NCI-H510A (cell line): ENCODE measurements at regions not wholly inside any gene's neighbourhood (a gene's known extent, or its start where the extent isn't known, plus 50 kb on each side); places are given as distances from the start of the nearest gene placed in this dataset.
A peak's percentile ranks its signal among the peaks of the same experiment; 100 is the strongest.

Experiments used
- DNase-seq: peaks from one replicate; lab custom pipeline; 2025; lab: John Stamatoyannopoulos, UW

DNA sequence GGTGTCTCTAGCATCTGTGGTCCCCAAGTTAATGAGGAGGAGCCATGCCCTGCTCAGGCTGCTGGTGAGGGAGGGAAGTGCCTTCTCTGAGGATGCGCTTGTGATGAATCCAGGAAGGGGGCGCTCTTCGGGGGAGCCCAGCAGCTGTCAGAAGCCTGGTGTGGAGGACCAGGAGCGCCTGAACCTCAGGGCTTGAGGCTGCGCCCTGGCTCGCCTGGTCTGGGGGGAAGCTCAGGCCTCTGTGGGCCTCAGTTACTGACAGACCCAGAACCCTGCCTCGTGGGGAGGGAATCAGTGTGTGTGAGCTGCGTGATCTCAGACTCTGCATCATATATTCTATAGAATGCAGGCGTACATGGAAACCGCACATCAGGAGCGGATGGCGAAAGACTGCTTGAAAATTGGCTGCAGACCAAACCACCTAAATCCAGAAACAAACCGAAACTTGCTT is 126.1 kb downstream of the SEC14L1 start:
- DNase-seq = no peak

DNA sequence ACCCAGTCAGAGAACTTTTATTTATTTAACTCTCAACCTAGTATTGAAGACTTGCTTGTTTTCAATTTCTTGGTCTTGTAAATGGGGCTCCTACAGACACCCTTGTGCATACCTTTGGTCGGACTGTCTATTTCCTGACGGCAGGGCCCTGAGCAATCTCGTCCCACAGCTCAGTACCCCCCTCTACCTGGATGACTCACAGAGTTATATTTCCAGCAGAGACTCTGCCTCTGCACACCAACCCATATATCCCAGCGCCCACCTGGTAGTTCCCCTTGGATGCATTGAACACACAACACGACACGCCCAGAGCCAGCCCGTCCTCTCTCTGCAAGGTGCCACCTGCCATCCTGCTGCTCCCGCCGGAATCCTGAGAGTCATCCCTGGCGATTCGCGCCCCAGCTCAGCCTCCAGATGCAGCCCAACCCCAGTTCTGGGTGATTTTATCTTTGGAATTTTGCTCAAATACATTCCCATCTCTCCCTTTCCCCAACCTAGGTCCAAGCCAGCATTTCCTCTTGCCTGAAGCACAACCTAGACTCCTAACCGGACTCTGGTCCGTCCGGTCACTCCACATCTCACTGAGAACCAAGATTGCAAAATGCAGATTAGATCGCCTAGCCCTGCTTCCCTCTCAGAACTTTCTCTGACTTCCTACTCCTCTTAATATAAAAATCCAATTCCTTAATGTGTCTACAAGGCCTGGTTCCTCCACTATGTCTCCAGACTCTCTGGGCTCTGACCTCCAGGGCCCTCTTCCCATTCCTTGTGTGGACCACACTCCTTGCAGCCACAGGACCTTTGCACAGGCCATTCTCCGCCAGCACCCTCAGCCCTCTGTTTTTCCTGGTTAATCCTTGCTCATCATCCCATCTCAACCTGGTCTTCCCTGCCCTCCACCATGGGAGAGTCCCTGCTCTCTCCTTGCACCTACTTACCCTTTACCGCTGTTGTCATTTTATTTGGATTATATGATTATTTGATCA is 129.2 kb downstream of the SEC14L1 start:
- no peak for DNase-seq

DNA sequence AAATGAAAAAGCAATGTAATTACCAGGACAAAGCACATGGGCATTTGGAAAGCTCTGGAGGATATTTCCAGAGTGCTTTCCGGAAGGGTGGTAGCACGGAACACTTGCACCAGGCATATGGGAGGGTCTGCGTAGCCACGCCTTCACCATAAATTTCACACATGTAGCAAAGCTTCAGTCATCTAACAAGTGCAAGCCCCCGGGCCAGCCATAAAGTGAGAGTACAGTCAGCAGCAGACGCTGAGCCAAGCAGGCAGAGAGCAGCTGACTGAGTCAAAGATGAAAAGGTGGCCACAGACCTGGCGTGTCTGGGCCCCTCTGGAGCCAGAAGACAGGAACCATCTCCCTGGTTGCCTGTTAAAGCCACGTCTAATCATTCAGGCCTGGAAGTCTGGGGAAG is 130.6 kb downstream of the SEC14L1 start:
- DNase-seq = no peak

DNA sequence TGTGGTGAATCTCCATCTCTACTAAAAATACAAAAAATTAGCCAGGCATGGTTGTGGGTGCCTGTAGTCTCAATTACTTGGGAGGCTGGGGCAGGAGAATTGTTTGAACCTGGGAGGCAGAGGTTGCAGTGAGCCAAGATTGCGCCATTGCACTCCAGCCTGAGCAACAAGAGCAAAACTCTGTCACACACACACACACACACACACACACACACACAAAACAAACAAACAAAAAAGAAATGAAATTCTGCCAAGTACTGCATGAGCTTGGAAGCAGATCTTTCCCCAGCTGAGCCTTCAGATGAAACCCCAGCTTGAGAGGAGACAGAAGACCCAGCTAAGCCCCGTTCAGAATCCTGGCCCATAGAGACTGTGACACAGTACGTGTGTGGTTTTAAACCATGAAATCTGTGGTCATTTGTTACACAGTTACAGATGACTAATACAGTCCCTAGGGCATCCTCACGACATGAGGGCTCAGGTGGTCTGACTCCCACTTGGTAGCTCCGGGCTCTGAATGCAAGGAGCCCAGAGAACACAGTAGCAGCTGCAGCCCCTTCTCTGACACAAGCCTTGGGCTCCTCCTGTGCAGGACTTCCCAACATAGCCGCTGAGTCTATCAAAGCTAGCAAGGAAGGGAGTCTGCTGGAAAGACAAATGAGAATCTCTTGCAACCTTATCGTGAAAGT is 132.8 kb downstream of the SEC14L1 start:
- DNase-seq = no peak

DNA sequence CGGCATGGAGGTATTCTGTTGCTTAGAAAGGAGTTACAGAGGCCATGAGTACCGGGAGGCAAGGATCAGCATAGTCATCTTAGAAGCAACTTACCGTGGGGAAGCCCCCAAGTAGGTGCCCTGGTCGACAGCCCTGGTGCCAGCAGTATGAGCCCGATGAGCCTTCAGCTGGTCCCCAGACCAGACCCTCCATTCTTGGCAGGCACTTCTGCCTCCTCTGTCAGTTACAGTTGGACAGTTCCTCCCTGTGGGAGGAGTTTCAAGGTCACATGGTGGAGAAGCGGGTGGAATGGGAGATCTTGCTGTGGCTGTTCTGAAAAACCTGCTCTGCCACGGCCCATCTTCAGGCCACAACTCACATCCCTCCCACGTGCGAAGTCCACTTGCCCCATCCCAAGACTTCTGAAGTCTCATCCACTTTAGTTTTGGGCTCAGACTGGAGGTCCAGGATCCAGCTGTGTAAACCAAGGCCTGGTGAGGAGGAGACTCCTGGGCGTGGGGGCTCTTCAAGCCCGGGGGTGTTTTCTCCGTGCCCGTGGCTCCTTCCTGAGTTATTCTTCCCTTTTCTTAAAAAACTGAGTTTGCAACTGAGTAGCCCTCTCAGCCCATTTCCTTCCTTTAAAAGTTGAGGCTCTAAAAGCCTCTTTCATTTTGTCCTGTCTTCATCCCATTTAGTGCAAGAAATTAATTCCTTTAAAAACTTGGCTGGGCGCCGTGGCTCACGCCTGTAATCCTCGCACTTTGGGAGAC is 133.5 kb downstream of the SEC14L1 start:
- no peak for DNase-seq

DNA sequence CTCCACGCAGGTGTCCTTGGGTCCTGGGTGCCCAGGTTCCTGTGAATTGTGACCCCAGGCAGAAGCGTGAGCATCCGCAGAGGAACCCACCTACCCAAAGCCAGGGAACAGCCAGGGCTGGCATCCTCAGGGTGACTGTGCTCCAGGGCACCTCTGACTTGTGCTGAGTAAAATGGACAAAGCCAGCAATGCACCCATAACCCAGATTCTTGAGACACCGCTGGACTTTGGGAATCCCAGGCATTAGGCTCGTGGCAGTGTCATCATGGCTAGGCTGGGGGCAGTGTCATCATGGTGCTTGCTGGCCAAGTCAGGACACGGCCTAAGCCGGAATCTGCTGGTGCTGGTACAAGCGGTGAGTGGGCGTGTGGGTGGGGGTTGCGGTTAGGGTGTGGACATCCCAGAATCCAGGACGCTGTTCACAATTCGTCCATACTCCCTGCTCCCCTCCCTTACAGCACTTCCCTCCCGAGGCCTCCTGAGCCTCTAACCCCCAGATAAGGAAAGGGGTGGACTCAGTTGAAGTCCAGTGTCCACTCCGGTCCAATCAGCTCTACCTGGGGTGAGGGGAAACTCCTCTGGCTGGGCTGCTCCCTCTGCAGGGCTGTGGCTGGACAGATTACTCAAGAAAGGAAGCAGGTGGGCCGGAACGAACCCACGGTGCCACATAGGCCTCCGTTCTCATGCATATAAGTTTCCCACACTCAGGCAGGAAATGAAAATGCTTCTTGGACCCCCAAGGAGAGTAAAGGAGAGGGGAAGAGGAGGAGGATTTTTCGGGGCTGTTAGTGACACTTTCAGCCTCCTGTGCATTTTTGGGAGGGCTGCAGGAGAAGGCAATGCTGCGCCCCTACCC is 138.9 kb downstream of the SEC14L1 start:
- no peak for DNase-seq

DNA sequence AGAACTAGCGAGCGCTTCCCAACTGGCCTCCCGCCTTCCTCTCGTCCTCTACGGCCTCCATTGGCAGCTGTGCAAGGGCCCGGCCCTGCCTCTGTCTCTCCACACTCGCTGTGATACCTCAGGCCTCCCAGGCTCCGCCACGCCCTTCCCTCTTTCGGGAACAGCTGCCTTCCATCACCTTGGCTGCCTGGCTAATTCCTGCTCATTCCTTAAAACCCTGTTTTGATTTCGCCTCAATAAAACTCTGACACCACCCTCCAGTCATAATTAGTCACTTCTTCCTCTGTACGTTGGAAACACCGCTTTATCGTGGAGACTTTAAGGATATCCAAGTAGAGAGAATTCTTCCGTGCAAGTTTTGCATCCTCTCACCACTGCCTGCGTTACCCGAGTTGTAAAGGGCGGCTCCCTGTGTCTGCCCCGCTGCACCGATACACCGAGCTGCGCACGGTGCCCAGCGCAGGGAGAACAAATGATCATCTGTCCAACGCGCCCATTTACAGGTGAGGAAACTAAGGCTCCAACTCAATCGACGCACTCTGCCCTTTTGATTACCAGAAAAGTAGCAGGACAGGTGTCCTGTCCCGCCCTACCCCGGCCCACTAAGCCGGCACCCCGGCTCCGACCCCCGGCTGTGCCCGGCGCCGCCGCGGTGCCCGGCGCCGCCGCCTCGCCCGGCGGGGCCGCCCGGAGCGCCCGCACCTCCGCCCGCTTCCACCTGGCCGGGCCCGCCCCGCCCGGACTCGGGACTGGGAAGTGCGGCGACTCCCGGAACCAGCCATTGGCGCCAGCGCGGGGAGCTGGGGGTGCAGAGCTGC is 139.7 kb downstream of the SEC14L1 start:
- DNase-seq = no peak

DNA sequence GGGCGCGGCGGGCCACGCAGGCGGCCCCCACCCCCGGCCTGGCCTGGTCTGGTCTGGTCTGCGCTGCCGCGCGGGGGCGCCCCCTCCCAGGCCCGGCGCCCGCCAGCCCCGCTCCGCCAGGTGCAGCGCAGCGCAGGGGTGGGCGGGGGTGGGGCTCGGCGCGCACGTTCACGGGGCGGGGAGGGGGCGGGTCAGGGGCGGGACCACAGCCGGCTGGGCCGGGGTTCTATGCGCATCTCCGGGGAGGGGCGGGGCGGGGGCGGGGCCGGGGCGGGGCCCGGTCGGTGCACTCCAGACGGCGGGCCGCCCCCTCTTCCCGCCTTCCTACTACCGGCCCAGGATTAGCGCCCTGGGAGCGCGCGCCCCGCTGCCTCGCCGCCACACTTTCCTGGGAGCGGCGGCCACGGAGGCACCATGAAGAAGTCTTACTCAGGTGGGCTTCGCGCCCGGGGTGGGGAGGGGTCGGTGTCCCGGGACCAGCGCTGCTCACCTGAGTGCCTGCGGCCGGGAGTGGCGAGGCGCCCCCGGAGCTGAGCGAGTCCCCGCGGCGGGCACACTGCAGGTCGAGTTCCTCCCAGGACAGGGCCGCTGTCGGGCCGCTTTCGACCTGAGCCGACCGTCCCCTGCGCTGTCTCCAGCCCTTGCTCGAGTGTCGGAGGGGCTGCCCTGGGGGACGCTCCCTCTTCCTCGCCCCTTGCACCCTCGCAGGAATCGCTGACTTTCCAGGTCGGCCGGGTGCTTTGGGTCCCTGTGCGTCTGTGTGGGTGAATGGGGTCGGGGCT is 140.5 kb downstream of the SEC14L1 start:
- peak; percentile 68 for DNase-seq

DNA sequence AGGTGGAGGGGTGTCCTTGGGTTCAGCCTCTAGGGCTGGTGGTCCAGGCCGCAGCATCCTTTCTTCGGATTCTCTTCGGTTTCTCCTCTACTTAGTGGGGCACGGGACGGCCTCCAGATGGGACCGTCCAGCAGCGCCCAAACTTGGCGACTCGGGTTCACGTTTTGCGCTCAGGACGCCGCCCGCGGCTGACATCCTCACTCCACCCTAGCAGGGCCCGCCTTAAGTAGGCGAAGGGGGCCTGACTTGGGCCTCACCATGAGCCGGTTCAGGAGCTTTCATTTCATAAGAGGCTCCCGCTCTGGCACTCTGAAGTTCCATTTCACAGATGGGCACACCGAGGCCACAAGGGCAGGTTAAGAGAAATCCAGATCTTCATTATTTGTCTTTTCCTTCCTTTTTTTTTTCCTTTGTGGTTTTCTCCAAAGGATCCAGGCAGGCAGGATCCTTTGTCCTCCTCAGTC is 141.2 kb downstream of the SEC14L1 start:
- peak; percentile 34 for DNase-seq

DNA sequence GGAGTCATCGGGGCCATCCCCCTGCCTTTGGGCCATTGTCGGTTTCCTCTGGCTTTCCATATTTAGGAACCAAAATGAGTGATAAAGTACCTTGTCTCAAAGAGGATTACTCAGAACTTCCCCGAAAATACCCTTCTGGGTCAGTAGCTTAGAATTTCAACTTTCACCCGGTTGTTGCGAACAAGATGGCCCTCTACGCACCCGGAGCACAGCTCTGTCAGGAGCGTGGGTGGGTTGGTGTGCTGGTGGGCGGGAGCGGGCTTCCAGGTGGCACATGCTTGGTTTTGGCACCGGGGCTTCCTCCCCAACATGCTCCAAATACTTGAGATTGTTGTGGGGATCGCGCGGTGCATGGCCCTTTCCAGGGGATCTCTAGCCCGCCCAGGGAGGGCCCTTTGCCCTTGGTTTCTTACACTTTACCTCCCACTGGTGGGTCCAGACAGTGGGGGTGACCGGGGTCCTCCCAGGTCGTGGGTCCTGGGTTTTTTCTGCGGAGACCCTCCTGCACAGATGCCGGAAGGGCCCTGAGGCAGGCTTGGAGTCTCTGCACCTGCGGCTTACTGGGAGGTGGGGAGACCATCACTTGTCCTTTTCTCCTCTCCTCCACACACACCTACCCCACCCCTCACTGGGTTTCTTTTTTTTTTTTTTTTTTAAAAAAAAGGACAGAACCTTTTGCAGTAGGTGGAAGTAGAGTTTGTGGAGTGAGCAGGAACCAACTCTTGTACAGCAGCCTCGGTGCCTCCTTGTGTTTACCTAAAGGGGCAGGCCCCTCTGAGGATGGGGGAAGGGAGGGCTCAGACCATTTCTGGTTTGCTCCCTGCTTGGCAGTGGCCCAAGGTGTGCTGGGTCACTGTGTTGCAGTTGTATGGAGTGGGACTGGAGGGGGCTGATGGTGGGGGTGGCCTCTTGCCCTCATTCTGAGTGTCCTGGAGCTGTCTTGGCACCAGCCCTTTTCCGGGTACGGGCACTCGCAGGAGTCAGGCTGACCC is 142.1 kb downstream of the SEC14L1 start:
- DNase-seq = peak; percentile 46

DNA sequence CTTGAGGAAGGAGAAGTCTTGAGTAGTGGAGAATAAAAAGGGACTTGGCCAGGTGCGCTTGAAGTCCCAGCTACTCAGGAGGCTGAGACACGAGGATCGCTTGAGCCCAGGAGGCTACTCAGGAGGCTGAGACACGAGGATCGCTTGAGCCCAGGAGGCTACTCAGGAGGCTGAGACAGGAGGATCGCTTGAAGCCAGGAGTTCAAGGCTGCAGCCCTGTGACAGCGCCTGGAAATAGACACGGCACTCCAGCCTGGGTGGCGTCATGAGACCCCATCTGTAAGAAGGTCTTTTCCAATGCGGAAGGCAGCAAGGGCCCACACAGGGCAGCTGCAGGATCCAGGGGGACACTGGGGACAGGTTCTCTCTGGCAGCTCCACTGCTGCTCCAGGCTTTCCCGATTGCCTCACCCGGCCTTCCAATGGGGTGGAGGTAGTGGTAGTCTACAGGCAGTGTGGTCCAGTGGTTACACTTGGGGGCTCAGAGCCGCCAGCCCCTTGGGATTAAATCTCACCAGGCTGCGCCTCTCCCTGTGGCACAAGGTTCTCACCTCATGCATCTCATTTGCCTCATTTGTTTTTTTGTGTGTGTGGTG is 143.4 kb downstream of the SEC14L1 start:
- DNase-seq = no peak

DNA sequence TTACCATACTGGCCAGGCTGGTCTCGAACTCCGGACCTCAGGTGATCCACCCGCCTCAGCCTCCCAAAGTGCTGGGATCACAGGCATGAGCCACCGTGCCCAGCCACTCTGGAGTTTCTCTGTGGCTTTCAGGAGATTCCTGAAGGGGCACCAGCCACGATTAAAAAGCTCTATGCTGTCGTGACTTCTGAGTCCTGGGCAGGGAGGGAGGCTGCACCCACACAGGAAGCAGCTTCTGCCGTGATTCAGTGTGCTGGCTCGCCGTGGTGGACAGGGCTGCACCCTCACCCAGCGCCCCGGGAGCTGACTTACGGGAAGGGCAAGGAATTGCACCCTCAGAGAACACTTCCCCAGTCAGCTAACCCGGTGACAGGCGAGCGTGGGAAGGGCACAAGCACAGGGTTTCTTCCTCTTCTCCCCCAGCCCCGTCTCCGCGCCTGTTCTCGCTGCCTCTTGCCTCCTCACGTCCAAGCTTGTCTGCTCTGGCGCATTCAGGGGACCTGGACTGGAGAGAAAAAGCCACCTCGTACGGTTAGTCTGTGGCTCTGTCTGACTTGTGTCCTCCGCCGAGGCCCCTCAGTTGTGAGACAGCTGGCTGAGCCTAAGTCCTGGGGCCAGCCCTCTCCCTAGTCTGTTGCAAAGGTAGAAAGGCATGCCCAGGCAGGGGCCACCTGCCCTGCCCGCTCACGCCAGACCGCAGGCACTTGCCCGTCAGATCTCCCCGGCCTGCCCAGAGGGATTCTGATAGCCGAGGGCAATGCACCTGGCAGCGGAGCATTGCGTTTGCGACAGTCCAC is 145.0 kb downstream of the SEC14L1 start:
- DNase-seq = peak; percentile 44

DNA sequence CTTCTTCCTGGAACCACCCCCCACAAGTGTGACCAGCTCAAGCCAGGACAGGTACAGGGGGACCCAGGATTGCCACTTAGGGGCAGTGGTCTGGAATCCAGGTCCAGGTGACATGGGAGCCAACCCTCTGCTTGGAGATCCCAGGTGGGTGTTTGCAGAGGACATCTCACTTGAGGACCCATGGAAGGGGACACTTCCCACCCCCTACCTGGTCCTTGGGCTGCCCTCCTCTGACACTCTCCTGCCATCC is 145.5 kb downstream of the SEC14L1 start:
- no peak for DNase-seq

DNA sequence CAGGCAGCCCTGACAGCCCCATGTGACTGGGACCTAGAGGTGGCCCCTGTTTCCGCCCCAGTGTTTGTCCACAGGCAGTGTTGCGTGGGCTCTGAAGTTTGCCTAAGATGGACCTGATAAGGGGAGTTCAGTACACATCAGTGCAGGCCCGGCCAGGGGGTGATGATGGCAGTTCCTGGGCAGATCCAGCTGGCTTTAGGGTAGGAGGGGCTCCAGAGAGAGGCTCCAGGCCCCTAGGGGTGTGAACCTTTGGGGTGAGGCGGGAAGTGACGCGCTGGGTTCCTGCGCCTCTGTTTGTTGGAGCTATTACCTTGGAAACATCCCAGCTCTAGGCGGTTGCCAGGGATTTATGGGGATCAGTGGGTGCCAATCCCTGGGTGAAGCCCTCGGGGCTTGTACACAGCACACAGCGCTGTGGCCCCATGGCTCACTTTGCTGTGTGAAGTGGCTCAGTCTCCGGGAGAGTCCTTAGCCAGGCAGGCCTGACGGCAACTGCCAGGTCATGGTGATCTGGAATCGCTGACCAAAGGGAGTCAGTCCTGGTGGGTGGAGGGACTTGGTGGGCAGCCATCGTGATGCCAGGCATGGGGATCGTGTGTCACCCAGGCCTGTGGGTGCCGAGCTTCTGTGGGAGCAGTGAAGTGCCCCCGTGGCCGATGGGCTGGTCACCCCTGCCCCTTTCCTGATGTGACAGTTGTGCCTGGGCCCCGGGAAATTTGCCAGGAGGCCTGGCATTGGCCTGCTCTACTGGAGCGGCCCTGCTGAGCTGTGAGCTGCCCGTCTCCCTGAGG is 146.1 kb downstream of the SEC14L1 start:
- no peak for DNase-seq

DNA sequence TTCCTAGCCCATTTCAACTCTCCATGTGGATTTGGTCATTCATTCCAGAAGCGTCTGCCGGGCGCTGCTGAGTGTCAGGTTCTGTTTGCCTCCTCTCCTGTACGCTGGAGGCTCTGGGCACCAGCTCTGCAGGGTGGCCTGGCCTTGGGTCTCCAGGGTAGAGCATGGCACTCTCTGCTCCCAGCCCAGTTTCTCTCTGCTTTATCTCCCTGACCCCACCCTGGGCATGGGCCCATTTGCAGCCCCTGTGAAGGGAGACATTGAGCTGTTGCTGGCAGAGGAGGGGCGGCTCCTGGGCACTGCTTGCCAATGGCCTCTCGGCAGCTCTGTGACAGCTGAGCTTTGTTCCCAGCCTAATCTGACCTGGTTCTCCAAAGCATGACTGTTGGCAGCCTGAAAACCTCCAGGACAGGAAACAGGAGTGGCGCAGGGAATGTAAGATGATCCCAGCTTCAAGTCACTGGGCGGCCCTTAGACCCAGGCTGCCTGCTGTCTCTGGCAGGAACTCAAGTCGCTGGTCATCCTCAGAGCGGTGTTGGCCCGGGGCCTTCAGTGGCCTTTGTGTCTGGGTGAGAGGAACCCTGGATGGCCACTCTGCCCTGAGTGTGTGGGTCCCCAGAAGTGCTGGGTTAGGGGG is 146.8 kb downstream of the SEC14L1 start:
- peak; percentile 73 for DNase-seq

DNA sequence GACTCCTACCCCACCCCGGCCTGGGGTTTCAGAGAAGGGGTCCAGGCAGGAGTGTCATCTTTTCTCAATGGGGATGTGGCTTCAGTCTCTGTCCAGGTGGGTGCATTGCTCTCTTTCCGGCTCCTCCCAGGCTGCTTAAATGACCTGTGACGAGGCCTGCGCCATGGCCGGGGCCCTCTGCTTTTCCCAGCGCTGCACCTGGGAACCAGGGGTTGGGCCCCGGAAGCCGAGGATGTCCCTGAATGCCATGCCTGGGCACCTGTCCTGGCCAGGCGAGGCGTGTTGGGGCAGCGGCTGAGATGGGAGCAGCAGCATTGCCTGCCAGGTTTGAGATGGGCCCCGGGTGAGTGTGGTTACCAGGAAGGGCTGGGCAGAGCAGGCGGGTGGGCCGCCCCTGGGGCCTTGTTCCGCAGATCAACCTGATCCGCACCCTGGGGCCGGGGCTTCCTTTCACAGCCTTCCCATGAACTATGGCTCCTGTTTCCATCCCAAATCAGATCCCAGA is 147.4 kb downstream of the SEC14L1 start:
- no peak for DNase-seq
